ENCODE measurements at regions not wholly inside any gene's neighbourhood (a gene's known extent, or its start where the extent isn't known, plus 50 kb on each side); places are given as distances from the start of the nearest gene placed in this dataset.

DNA sequence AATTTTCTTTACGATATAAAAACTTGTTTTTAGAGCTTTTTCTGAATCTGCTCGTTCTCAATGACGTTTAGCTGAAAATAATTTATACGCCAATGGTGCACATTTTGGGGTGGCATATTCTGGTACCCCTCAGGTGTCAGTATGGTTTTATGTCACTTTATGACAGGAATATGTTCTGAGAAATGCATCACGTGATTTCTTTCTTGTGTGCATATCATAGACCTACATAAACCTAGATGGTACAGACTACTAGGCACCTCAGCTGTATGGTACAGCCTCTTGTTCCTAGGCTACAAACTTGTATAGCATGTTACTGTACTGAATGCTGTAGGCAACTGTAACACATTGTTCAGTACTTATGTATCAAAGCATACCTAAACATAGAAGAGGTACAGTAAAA lies 68.2 kb downstream of the TMEM17 start:
- no peak for TF ChIP-seq TCF7L2 (IDR thresholded peaks at IDR 0.05; ENCODE audit: low read depth, low read length)
- TF ChIP-seq CTCF (IDR thresholded peaks at IDR 0.05), result no peak
- no peak for TF ChIP-seq POLR2AphosphoS5 (IDR thresholded peaks at IDR 0.05; ENCODE audit: low read depth, low read length)
- TF ChIP-seq REST (IDR thresholded peaks at IDR 0.05; ENCODE audit: insufficient read depth in 1 of 2, low read depth in 2 of 2, low read length in 1 of 2), result no peak
- no peak for TF ChIP-seq SIN3A (IDR thresholded peaks at IDR 0.05; ENCODE audit: borderline replicate concordance, insufficient read depth, low read depth, low read length)
- no TSS peak for BruUV-seq (replicated peaks)
- POLR2A ChIA-PET, result no interaction called here
- Histone ChIP-seq H3K27ac (ENCODE audit: low read length) (no peak overlapping the region), H3K9me3 (ENCODE audit: control insufficient read depth, insufficient read depth, low read depth, low read length) (no peaks in the 10 kb centered on the region), H3K4me1 (ENCODE audit: control insufficient read depth, insufficient read depth, low read length) (no peaks in the 10 kb centered on the region), H3K36me3 (ENCODE audit: control insufficient read depth, insufficient read depth, low read length) (no peaks in the 10 kb centered on the region), H3K27me3 (ENCODE audit: control insufficient read depth, insufficient read depth, low read length) (no peaks in the 10 kb centered on the region; the same call in 1 of the 2 replicates), H3K4me3 (ENCODE audit: low read depth in 2 of 2, low read length in 2 of 2) (no peak overlapping the region)
- intact Hi-C loops (cut with micrococcal nuclease; ENCODE audit: unreplicated experiment) (no loop called here), in situ Hi-C loops (cut with HindIII; ENCODE audit: low pct_unique_long_range_greater_than_20kb, low sequenced_read_pairs) (no loop called here)
- CTCF ChIA-PET, result no interaction called here
- DNase-seq (ENCODE audit: low read depth, low spot score) (no peak), ATAC-seq (no peak)

GRCh38 chr2:62435720-62436119 lies 70.3 kb downstream of the TMEM17 start:
- TF ChIP-seq TCF7L2 (IDR thresholded peaks at IDR 0.05; ENCODE audit: low read depth, low read length), result no peak
- no peak for TF ChIP-seq REST (IDR thresholded peaks at IDR 0.05; ENCODE audit: insufficient read depth in 1 of 2, low read depth in 2 of 2, low read length in 1 of 2)
- no peak for TF ChIP-seq POLR2AphosphoS5 (IDR thresholded peaks at IDR 0.05; ENCODE audit: low read depth, low read length)
- no peak for TF ChIP-seq SIN3A (IDR thresholded peaks at IDR 0.05; ENCODE audit: borderline replicate concordance, insufficient read depth, low read depth, low read length)
- Histone ChIP-seq H3K4me1 (ENCODE audit: control insufficient read depth, insufficient read depth, low read length) (no peaks in the 10 kb centered on the region), H3K27ac (ENCODE audit: low read length) (no peak overlapping the region), H3K36me3 (ENCODE audit: control insufficient read depth, insufficient read depth, low read length) (no peaks in the 10 kb centered on the region), H3K9me3 (ENCODE audit: control insufficient read depth, insufficient read depth, low read depth, low read length) (no peaks in the 10 kb centered on the region), H3K27me3 (ENCODE audit: control insufficient read depth, insufficient read depth, low read length) (no peaks in the 10 kb centered on the region; the same call in 1 of the 2 replicates), H3K4me3 (ENCODE audit: low read depth in 2 of 2, low read length in 2 of 2) (no peak overlapping the region)
- ChIA-PET CTCF (no interaction called here), POLR2A (no interaction called here)
- no TSS peak for BruUV-seq (replicated peaks)
- DNase-seq (ENCODE audit: low read depth, low spot score) (no peak), ATAC-seq (no peak)
- intact Hi-C loops (cut with micrococcal nuclease; ENCODE audit: unreplicated experiment), result no loop called here
- in situ Hi-C loops (cut with HindIII; ENCODE audit: low pct_unique_long_range_greater_than_20kb, low sequenced_read_pairs), result no loop called here

Measured in Panc1 (cell line).